ENCODE measurements at regions not wholly inside any gene's neighbourhood (a gene's known extent, or its start where the extent isn't known, plus 50 kb on each side); places are given as distances from the start of the nearest gene placed in this dataset.

GRCh38 chr2:65952966-65953761, 481.8 kb upstream of the MEIS1 start:
- no peak overlapping the region for H3K27ac ChIP-seq
- H3K27me3 ChIP-seq: no peaks in the 10 kb centered on the region
- DNase-seq: no peak
- H3K4me1 ChIP-seq: no peaks in the 10 kb centered on the region
- no peaks in the 10 kb centered on the region for H3K36me3 ChIP-seq
- TF ChIP-seq, protein P1, sequence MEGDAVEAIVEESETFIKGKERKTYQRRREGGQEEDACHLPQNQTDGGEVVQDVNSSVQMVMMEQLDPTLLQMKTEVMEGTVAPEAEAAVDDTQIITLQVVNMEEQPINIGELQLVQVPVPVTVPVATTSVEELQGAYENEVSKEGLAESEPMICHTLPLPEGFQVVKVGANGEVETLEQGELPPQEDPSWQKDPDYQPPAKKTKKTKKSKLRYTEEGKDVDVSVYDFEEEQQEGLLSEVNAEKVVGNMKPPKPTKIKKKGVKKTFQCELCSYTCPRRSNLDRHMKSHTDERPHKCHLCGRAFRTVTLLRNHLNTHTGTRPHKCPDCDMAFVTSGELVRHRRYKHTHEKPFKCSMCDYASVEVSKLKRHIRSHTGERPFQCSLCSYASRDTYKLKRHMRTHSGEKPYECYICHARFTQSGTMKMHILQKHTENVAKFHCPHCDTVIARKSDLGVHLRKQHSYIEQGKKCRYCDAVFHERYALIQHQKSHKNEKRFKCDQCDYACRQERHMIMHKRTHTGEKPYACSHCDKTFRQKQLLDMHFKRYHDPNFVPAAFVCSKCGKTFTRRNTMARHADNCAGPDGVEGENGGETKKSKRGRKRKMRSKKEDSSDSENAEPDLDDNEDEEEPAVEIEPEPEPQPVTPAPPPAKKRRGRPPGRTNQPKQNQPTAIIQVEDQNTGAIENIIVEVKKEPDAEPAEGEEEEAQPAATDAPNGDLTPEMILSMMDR (IDR thresholded peaks at IDR 0.05): no peak
- TF ChIP-seq POLR2A (IDR thresholded peaks at IDR 0.05): no peak
- H3K9me3 ChIP-seq: no peaks in the 10 kb centered on the region
- no peak overlapping the region for H3K4me3 ChIP-seq

DNA sequence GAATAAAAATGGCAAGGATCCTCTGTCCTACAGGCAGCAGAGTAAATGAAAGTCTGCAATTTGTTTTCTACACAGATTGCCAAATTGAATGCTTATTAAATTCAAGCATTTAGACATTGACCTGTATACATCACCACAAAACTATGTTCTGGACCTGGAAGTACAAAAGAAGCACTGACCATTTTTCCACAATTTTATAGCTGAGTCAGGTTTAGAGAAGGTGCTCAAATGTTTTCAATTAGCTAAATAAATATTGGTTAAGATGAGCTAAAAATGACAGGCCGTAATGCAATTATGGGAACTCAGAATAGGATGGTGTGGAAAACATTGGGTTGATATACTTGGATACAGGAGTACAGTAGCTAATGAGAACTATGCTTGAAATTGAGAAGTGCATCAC, 490.7 kb upstream of the MEIS1 start:
- H3K36me3 ChIP-seq: no peaks in the 10 kb centered on the region
- DNase-seq: no peak
- no peaks in the 10 kb centered on the region for H3K4me1 ChIP-seq
- no peak overlapping the region for H3K27ac ChIP-seq
- no peak for TF ChIP-seq POLR2A (IDR thresholded peaks at IDR 0.05)
- TF ChIP-seq, protein P1 (IDR thresholded peaks at IDR 0.05): no peak
- H3K4me3 ChIP-seq: no peak overlapping the region
- H3K9me3 ChIP-seq: no peaks in the 10 kb centered on the region
- H3K27me3 ChIP-seq: no peaks in the 10 kb centered on the region

DNA sequence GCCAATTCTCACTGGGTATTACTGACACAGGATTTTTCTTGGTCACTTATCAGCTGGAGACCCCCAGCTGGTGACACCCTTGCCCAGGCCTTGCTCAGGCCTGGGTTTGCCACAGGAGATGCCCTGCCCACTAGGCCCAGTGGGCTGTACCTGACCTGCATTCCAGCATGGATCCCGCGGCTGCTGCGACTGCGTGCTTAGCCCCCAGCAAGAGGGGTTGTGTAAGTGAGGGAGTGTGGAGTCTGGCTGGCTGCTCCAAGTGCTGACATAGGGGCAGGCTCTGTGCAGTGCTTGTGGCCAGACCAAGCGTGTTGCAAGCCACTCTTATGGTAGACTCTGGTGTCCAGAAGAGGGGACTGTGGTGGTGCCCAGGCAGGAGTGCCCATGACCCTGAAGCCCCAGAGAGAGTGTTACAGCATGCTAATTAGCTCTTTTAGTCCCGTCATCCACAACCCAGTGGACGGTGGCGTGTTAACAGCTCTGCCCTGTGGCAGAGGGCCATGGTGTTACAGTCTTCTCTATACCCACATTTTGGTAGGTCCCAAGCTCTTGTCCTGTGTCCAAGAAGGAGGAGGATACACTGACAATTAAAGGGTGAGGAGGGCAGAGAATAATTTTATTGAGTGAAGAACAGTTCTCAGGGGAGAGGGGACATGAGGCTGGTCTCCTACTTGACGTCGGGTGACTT, 491.7 kb upstream of the MEIS1 start:
- no peaks in the 10 kb centered on the region for H3K36me3 ChIP-seq
- no peak for DNase-seq
- TF ChIP-seq, protein P1 (IDR thresholded peaks at IDR 0.05): no peak
- no peak for TF ChIP-seq POLR2A (IDR thresholded peaks at IDR 0.05)
- no peaks in the 10 kb centered on the region for H3K4me1 ChIP-seq
- H3K27ac ChIP-seq: no peak overlapping the region
- no peaks in the 10 kb centered on the region for H3K9me3 ChIP-seq
- no peak overlapping the region for H3K4me3 ChIP-seq
- H3K27me3 ChIP-seq: no peaks in the 10 kb centered on the region

DNA sequence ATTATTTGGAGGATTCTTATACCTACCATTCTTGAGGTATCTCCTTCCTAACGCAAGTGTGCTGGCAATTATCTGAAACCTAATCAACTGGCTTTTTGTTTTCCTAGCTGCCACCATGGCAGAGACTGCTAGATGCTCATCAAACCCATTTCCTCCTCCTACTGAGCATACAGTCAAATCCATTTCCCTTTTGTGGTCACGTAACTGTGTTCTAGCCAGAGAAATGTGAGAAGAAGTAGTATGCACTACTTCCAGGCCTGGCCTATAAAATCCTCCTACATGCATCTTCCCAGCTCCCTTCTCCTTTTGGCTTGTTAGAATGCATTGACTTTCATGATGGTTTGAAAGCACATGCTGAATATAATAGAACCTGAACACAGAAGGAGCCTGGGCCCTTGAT, 494.1 kb upstream of the MEIS1 start:
- H3K27me3 ChIP-seq: no peaks in the 10 kb centered on the region
- no peak overlapping the region for H3K27ac ChIP-seq
- no peaks in the 10 kb centered on the region for H3K36me3 ChIP-seq
- TF ChIP-seq POLR2A (IDR thresholded peaks at IDR 0.05): no peak
- TF ChIP-seq, protein P1 (IDR thresholded peaks at IDR 0.05): no peak
- H3K9me3 ChIP-seq: no peaks in the 10 kb centered on the region
- no peak overlapping the region for H3K4me3 ChIP-seq
- no peak for DNase-seq
- H3K4me1 ChIP-seq: no peaks in the 10 kb centered on the region

DNA sequence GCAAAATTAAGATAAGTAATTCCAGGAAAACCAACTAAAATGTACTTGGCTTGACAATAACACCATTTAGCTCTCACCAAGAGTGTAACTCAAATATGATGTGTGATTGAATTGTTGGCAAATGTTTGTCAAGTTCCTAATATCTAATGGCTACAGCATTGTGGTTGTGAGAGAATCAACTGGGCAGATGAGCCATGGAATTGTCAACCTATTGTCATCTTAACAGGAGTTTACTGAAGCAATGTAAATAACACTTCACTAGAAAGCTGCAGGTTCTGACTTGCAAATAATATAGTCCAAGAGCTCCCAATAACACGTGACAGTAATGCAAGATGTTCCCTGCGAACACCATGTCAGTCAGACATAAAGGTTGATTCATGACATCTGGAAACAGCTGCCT, 495.2 kb upstream of the MEIS1 start:
- H3K36me3 ChIP-seq: no peaks in the 10 kb centered on the region
- no peaks in the 10 kb centered on the region for H3K27me3 ChIP-seq
- H3K27ac ChIP-seq: no peak overlapping the region
- no peaks in the 10 kb centered on the region for H3K4me1 ChIP-seq
- H3K4me3 ChIP-seq: no peak overlapping the region
- no peaks in the 10 kb centered on the region for H3K9me3 ChIP-seq
- no peak for DNase-seq
- no peak for TF ChIP-seq POLR2A (IDR thresholded peaks at IDR 0.05)
- TF ChIP-seq, protein P1 (IDR thresholded peaks at IDR 0.05): no peak

Measured in Peyer's patch (tissue), 4 donors.